ENCODE measurements at regions not wholly inside any gene's neighbourhood (a gene's known extent, or its start where the extent isn't known, plus 50 kb on each side); places are given as distances from the start of the nearest gene placed in this dataset.

DNA sequence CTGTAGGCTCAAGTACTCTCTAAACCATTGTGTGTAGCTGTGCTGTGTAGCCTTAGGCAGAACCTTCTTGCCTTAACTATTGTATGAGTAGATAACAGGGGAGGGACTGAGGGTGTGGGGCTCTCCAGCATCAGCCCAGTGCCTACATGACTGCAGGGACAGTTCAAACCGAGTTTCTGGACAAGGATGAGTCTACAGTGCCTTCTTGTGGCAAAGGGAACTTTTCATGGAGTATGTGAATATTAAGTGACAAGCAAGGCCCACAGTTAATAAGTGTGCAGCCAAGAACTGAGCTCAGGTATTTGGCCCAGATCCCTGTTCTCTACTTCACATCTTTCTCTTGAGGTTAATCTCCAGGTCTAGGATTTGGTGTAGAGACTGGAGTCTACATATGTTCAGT, 424.4 kb upstream of the LARGE1 start:
- no peak for TF ChIP-seq CTCF (IDR thresholded peaks at IDR 0.05; ENCODE audit: borderline replicate concordance, extremely low read depth, insufficient read depth)
- Histone ChIP-seq H3K4me3 (ENCODE audit: low read length in 3 of 3) (no peak overlapping the region), H3K9me3 (ENCODE audit: control insufficient read depth in 2 of 3, insufficient read depth in 1 of 3, low read length in 3 of 3) (no peaks in the 10 kb centered on the region), H3K27me3 (ENCODE audit: control insufficient read depth, insufficient read depth, low read length) (no peaks in the 10 kb centered on the region), H3K9ac (ENCODE audit: low read length in 3 of 3) (no peak overlapping the region), H3K27ac (ENCODE audit: low read depth in 2 of 2, low read length in 2 of 2) (no peak overlapping the region), H3K4me1 (ENCODE audit: control insufficient read depth in 2 of 3, insufficient read depth in 2 of 3, low read depth in 1 of 3, low read length in 3 of 3) (no peaks in the 10 kb centered on the region), H3K36me3 (ENCODE audit: control insufficient read depth in 2 of 3, insufficient read depth in 3 of 3, low read length in 3 of 3) (no peaks in the 10 kb centered on the region)
- DNase-seq (no peak), FAIRE-seq (no peak)
- intact Hi-C loops (cut with DNase I) = no loop called here

GRCh38 chr22:34354071-34354817, 434.0 kb upstream of the LARGE1 start:
- DNase-seq = no peak
- Histone ChIP-seq H3K4me1 (ENCODE audit: control insufficient read depth in 2 of 3, insufficient read depth in 2 of 3, low read depth in 1 of 3, low read length in 3 of 3) (no peaks in the 10 kb centered on the region), H3K36me3 (ENCODE audit: control insufficient read depth in 2 of 3, insufficient read depth in 3 of 3, low read length in 3 of 3) (no peaks in the 10 kb centered on the region), H3K4me3 (ENCODE audit: low read length in 3 of 3) (no peak overlapping the region), H3K27me3 (ENCODE audit: control insufficient read depth, insufficient read depth, low read length) (no peaks in the 10 kb centered on the region), H3K27ac (ENCODE audit: low read depth in 2 of 2, low read length in 2 of 2) (no peak overlapping the region), H3K9me3 (ENCODE audit: control insufficient read depth in 2 of 3, insufficient read depth in 1 of 3, low read length in 3 of 3) (no peaks in the 10 kb centered on the region), H3K9ac (ENCODE audit: low read length in 3 of 3) (no peak overlapping the region)
- FAIRE-seq = no peak
- intact Hi-C loops (cut with DNase I) = no loop called here
- no peak for TF ChIP-seq CTCF (IDR thresholded peaks at IDR 0.05; ENCODE audit: borderline replicate concordance, extremely low read depth, insufficient read depth)

DNA sequence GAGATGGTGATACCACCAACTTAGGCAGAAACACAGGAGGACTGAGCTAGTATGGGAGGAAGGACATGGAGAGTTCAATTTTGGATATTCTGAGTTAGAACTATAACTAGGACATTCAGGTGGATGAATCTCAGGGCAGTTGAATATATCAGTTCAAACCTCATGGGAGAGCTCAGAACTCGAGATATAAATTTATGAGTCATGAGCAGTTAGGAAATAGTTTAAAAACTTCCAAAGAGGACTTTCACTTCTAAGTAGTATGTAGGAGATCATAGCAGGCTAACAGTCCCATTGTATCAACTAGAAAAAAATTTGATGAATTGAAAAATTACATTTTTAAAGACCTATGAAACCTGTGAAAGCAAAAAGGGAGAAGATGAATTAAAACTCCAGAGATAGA, 436.2 kb upstream of the LARGE1 start:
- Histone ChIP-seq H3K36me3 (ENCODE audit: control insufficient read depth in 2 of 3, insufficient read depth in 3 of 3, low read length in 3 of 3) (no peaks in the 10 kb centered on the region), H3K4me3 (ENCODE audit: low read length in 3 of 3) (no peak overlapping the region), H3K4me1 (ENCODE audit: control insufficient read depth in 2 of 3, insufficient read depth in 2 of 3, low read depth in 1 of 3, low read length in 3 of 3) (no peaks in the 10 kb centered on the region), H3K9me3 (ENCODE audit: control insufficient read depth in 2 of 3, insufficient read depth in 1 of 3, low read length in 3 of 3) (no peaks in the 10 kb centered on the region), H3K27ac (ENCODE audit: low read depth in 2 of 2, low read length in 2 of 2) (no peak overlapping the region), H3K9ac (ENCODE audit: low read length in 3 of 3) (no peak overlapping the region), H3K27me3 (ENCODE audit: control insufficient read depth, insufficient read depth, low read length) (no peaks in the 10 kb centered on the region)
- intact Hi-C loops (cut with DNase I) = no loop called here
- FAIRE-seq (no peak), DNase-seq (no peak)
- TF ChIP-seq CTCF (IDR thresholded peaks at IDR 0.05; ENCODE audit: borderline replicate concordance, extremely low read depth, insufficient read depth) = no peak

- no peak overlapping the region for H3K27ac ChIP-seq (ENCODE audit: low read depth in 2 of 2, low read length in 2 of 2)
- FAIRE-seq = no peak
- TF ChIP-seq CTCF (IDR thresholded peaks at IDR 0.05; ENCODE audit: borderline replicate concordance, extremely low read depth, insufficient read depth) = no peak
- no peak for DNase-seq
- no peaks in the 10 kb centered on the region for H3K27me3 ChIP-seq (ENCODE audit: control insufficient read depth, insufficient read depth, low read length)
- no peaks in the 10 kb centered on the region for H3K4me1 ChIP-seq (ENCODE audit: control insufficient read depth in 2 of 3, insufficient read depth in 2 of 3, low read depth in 1 of 3, low read length in 3 of 3)
- H3K9ac ChIP-seq (ENCODE audit: low read length in 3 of 3) = no peak overlapping the region
- no peaks in the 10 kb centered on the region for H3K36me3 ChIP-seq (ENCODE audit: control insufficient read depth in 2 of 3, insufficient read depth in 3 of 3, low read length in 3 of 3)
- no peak overlapping the region for H3K4me3 ChIP-seq (ENCODE audit: low read length in 3 of 3)
- H3K9me3 ChIP-seq (ENCODE audit: control insufficient read depth in 2 of 3, insufficient read depth in 1 of 3, low read length in 3 of 3) = peaks cover 0 to 9% (median 0%) of the 10 kb centered on the region in 3 donors
- intact Hi-C loops (cut with DNase I) = no loop called here
These were observed 450.4 kb upstream of the LARGE1 start for GRCh38 chr22:34370711-34371110.
